NCI-H524 treated with DMSO at 0.1 percent for 48 hours (cell line): ENCODE measurements at regions not wholly inside any gene's neighbourhood (a gene's known extent, or its start where the extent isn't known, plus 50 kb on each side); places are given as distances from the start of the nearest gene placed in this dataset.

Experiments
- DNase-seq: peaks from one replicate; lab custom pipeline; 2025; lab: John Stamatoyannopoulos, UW

- DNase-seq: no peak
Observed at GRCh38 chr1:234732671-234733390, 122.9 kb upstream of the IRF2BP2 start.

- no peak for DNase-seq
Observed at GRCh38 chr1:234732260-234732659, 122.3 kb upstream of the IRF2BP2 start.

GRCh38 chr1:234731569-234732085, 121.6 kb upstream of the IRF2BP2 start:
- no peak for DNase-seq

- no peak for DNase-seq
Observed at GRCh38 chr1:234730770-234731568, 121.0 kb upstream of the IRF2BP2 start.

- DNase-seq: no peak
Observed at GRCh38 chr1:234730475-234730769, 120.4 kb upstream of the IRF2BP2 start.

DNA sequence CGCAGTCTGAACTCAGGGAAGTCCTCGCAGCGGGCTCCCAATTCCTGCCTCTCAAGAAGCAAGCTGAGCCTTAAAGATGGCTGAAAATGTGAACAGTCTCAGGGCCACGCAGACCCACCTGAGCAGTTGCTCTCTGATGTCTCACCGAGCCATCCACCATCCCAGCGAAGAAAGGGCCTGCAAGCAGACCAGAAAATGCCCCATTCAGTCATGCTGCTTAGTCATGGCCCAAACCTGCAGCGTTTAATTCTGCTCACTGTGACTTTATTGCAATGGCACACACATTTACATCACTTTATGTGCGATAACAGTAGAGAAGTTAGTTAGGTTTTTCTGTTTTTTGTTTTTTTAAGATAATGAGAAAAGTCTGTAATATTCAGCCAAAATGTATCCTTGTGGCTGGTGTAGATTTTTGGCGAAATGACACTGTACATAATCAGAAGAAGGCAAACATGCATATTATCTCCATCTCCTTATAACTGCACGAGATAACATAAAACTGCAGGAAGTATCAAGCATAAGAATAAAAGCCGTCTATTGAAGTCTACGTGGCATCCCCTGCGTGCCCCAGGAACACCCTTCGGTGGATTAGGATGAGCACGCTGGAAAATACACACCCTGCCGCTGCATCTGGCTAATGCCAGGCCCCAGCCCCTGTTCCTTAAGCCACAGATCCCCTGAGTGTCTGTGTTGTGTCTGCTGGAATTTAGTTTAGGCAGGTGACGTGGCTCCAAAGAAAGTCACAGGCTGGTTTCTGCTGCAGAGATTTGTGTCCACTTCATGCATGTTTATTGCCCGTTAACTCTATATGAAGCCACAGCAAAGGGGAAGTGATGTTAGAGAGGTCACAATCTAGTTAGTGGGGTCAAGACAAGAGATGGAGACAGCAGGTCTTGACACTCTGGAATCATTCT, 119.8 kb upstream of the IRF2BP2 start:
- no peak for DNase-seq

GRCh38 chr1:234728740-234729139, 118.8 kb upstream of the IRF2BP2 start:
- DNase-seq: no peak

DNA sequence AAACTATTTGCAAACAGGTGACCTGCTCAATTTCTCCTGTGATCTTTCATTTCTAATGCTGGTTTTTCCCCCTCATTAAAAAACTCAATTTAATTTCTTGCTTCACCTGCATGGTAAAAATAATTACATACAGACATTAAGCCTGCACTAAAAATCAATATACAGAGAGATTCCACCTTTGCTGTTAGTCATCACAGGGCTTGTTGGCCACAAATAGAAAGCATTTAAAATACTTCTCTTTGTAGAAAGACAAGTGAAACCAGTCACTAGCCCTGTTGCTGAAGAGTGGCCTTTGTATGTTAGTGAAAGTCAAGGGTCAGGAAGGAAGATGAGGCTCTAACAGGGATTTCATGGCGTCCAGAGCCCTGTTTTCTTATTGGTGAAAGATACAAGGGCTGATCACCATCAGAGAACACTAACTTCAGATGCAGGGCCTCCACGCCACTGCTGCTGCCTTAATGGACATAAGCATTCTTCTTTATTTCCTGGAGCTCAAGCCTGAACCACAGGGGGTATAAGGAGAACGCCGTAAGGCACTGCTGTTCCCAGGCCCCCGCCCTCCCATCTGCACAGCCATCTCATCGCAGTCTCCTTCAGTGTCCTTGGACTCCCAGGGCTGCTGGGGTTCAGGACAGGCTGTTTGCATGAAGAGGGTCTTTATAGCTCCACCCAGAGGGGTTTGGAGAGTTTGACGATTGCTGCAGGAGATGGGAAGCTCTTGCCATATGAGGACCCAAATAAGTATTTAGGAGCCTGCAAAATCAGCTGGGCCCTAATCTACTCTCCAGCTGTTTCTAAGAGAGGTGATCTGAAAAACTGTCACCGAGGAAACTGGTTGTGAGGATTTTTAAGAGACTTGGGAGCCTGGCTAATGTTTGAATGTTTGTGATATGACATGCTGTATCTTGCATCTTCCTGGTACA, 117.3 kb upstream of the IRF2BP2 start:
- peak; percentile 93 for DNase-seq

- DNase-seq: no peak
Observed at GRCh38 chr1:234726359-234726943, 116.5 kb upstream of the IRF2BP2 start.

DNA sequence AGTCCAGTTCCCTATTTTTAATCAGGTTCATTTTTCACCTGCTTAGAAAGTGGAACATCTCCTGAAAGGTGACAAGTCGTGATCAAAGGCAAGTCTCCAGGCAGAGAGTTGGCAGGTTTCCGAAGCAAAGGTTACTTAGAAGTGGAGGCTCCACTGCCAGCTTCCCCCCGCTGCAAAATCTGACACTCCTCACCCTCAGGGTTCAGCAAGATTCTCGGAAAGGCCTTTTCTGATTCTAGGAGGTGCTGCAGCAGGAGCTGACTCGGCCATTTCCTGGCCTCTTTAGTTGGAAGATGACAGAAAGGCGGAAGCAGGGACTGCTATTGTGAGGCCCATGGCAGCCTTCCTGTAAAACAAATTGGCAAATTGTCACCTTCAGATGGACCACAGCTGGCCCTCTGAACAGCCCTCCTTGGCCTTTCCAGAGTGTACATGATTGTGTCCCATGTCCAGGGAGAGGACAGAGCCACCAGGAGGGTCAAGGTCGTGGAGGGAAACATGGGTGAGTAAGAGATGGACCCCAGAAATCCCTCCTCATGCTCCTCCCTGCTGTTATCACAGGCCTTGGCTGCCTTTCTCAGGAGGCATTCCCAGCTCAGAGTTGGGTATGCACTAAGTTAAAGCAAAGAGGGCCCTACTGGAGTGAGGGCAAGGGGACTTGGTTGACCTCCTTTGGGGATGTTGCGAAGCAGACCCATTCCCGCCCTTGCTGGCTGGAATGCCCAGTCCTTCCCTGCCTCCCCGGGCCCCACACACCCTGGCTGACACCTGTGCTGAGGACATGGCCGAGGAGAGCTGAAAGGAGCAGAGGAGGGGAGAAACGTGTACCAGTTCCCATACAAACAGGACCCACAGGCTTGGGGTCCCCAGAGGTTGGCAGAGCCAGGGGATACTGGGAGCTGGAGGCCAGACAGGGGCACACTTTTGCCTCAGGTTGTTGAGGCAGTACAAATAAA, 115.5 kb upstream of the IRF2BP2 start:
- no peak for DNase-seq

- DNase-seq: no peak
Observed at GRCh38 chr1:234724516-234725176, 114.7 kb upstream of the IRF2BP2 start.

GRCh38 chr1:234722904-234723720, 113.1 kb upstream of the IRF2BP2 start:
- DNase-seq: no peak

DNA sequence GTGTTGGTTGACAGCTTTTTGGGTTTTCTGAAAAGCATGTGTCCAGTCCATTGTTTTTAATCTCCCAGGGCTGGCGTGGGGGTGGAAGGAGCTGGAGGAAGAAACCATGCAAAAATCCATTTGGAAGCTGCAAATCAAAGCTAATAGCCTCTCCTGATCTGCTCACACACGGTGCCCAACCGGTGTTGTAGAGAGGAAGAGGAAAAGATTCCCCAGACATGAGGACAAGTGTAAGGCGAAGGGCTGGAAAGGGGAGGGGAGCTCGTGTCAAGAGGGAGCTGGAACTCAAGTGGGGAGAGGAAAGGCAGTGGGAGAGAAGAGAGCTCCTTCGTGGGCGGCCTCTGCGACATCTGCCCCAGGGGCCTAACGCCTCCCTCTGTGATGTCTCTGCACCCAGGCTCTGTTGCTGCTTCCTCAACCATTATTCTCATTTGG, 112.3 kb upstream of the IRF2BP2 start:
- DNase-seq: no peak

GRCh38 chr1:234721476-234722269, 111.7 kb upstream of the IRF2BP2 start:
- DNase-seq: no peak

DNA sequence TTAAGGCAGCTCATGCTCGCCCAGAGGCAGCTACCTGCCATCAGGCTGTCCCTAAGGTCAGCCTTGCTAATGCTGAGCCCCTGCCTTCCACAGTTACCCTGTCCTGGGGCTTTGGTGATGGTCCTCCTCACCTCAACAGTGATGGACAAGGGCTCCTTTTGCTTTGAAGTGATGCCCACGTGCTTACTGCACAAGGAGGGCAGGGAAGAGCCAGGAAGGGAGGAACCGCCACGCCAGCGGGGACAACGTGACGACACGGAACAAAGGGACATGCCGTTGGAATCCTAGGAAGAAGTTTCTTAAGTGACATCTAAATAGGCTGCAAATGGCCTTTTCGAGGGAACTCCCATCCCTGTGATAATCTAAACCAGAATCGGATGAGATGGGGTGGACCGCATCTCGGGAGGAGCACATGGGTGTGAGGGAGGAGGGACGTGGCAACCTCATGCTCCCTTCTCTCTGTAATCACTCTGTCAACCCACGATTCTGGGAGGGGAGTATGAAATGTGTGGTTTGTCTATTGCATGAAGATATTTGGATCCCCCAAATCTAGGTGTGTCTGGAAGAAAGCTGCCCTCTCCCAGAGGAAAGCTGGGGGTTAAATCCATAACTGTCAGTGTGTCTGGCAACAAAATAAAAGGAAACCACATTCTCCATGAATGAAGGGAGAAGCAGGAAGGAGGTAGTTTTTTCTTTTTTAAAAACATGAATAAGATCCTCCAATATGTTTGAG, 110.9 kb upstream of the IRF2BP2 start:
- DNase-seq: no peak

GRCh38 chr1:234719454-234720251, 109.7 kb upstream of the IRF2BP2 start:
- no peak for DNase-seq
